HFF-Myc (cell line): ENCODE measurements at regions not wholly inside any gene's neighbourhood (a gene's known extent, or its start where the extent isn't known, plus 50 kb on each side); places are given as distances from the start of the nearest gene placed in this dataset.

ENCODE experiments used
- DNase-seq: peaks from one replicate; pipeline ENCODE4 v3.0.0-alpha.2; 2011; ENCODE audit warnings: low read depth; ENCODE audit errors: extremely low read depth
- H3K4me3 ChIP-seq: replicated peaks from 2 replicates; pipeline ENCODE4 v1.5.1; 2011; ENCODE audit warnings: low read depth, mild to moderate bottlenecking, control low read depth, low read length
- TF ChIP-seq, protein P1 (sequence below): IDR thresholded peaks from 2 replicates; pipeline ENCODE4 v1.5.1; 2012; ENCODE audit warnings: mild to moderate bottlenecking, low read depth, low read length, control low read depth; ENCODE audit errors: missing control alignments

GRCh38 chr5:29548262-29548661 lies 1645.2 kb upstream of the CDH6 start:
- H3K4me3 ChIP-seq = no peak overlapping the region
- TF ChIP-seq, protein P1, sequence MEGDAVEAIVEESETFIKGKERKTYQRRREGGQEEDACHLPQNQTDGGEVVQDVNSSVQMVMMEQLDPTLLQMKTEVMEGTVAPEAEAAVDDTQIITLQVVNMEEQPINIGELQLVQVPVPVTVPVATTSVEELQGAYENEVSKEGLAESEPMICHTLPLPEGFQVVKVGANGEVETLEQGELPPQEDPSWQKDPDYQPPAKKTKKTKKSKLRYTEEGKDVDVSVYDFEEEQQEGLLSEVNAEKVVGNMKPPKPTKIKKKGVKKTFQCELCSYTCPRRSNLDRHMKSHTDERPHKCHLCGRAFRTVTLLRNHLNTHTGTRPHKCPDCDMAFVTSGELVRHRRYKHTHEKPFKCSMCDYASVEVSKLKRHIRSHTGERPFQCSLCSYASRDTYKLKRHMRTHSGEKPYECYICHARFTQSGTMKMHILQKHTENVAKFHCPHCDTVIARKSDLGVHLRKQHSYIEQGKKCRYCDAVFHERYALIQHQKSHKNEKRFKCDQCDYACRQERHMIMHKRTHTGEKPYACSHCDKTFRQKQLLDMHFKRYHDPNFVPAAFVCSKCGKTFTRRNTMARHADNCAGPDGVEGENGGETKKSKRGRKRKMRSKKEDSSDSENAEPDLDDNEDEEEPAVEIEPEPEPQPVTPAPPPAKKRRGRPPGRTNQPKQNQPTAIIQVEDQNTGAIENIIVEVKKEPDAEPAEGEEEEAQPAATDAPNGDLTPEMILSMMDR = no peak
- DNase-seq = no peak

DNA sequence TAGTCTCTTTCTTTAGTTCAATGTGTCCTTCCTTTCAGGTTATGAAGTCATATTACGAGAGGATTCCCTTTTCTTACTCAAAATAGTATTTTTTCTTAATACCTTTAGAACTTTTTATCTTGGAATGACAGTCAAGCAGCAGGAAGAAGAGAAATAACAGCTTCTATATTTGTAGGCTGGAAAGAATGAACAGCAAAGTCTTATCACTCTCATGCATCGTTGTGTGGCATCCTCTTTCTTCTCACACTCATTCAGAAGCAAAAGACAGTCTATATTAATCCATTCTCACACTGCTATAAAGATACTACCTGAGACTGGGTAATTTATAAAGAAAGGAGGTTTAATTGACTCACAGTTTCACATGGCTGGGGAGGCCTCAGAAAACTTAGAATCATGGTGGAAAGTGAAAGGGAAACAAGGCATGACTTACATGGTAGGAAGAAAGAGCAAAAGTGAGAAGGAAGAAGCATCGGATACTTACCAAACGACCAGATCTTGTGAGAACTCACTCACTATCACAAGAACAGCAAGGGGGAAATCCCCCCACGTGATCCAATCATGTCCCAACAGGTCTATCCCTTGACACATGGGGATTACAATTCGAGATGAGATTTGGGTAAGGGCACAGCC lies 1646.1 kb upstream of the CDH6 start:
- no peak overlapping the region for H3K4me3 ChIP-seq

DNA sequence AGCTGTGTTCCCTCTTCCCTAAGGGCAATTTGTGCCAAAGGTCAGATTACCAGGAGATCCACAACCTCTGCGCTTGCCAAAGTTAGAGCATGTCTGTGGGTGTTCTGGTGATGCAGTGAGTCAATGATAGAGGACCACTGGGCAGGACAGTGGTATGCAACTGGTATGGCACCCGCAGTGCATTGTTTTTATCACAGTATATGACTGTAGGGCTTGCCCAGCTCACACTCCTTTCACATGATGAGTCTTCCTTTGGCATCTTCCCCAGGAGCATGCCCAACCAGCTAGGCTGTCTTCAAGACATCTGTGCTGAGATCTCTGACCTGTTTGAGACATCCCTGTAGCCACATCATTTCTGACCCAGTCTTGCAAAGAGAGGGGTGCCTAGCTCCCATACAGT lies 1650.0 kb upstream of the CDH6 start:
- H3K4me3 ChIP-seq = no peak overlapping the region
- TF ChIP-seq, protein P1 = no peak
- DNase-seq = no peak

More for the DNA sequence above, 1646.1 kb upstream of the CDH6 start:
- no peak for DNase-seq
- TF ChIP-seq, protein P1 = no peak

GRCh38 chr5:29524227-29524626 lies 1669.3 kb upstream of the CDH6 start:
- TF ChIP-seq, protein P1 = no peak
- DNase-seq = no peak
- no peak overlapping the region for H3K4me3 ChIP-seq

DNA sequence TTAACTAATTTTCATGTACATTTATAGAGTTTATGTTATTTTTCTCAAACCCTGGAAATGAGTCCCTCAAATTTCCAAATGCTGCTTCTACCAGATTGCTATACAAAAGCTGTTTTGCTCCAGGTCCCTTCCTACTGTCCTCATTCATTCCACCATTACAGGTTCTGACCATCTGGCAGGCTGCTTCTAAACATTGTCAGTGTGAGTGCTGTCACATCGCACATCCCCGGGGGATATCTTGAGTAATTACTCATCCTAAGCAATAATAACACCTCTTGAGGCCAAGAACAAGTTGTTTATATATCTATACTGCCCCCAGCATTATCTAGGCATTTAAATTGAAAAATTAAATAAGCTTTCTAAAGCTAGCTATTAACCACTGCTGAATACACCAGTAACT lies 1675.3 kb upstream of the CDH6 start:
- TF ChIP-seq, protein P1 = no peak
- no peak overlapping the region for H3K4me3 ChIP-seq
- DNase-seq = no peak

GRCh38 chr5:29516224-29516623 lies 1677.3 kb upstream of the CDH6 start:
- TF ChIP-seq, protein P1 = no peak
- H3K4me3 ChIP-seq = no peak overlapping the region
- no peak for DNase-seq

- DNase-seq = no peak
- H3K4me3 ChIP-seq = no peak overlapping the region
- TF ChIP-seq, protein P1 = no peak
Observed at GRCh38 chr5:29508131-29508530, 1685.4 kb upstream of the CDH6 start.
